ENCODE measurements at regions not wholly inside any gene's neighbourhood (a gene's known extent, or its start where the extent isn't known, plus 50 kb on each side); places are given as distances from the start of the nearest gene placed in this dataset.
"Not testable (repeated sequence)": the region's sequence is repeated elsewhere in the genome, so short reads cannot be mapped to it uniquely, and the experiment has no call there.

DNA sequence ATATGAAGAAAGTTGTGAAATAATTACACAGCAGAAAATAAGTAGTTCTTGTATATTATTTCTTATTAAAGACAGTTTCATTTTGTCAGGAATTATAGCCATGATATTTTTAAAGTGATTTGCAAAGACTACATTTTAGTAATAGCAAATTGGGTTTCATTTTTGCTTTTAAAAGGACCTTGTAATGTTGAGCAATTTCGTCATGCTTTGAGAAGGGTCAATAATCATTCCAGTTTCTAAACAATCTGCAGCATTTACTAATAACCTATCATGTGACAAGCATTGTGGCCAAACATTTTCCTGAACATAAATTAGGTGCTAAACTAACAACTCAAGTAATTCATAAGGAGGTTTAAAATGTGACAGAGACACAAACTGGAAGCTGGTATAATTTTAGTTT is 214.4 kb upstream of the CBLB start:
- DNase-seq = no peak

GRCh38 chr3:106083854-106084253 is 215.0 kb upstream of the CBLB start:
- no peak for DNase-seq

DNA sequence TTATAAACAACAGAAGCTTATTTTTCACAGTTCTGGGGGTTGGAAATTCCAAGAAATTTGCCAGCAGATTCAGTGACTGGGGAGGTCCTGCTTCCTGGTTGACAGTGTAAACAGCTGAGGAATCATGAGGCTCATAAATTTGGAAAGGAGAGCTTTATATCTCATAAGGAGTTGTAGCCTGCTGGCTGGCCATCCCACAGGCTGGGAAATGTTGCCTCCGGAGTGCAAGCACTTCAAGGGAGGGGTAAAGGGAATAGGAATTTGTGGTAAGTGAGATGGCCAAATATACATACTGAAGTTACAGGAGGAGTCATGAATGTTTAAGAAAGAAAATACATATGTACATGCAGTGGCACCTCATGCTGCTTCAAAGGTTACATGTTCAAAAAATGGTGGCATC is 217.2 kb upstream of the CBLB start:
- DNase-seq = no peak

DNA sequence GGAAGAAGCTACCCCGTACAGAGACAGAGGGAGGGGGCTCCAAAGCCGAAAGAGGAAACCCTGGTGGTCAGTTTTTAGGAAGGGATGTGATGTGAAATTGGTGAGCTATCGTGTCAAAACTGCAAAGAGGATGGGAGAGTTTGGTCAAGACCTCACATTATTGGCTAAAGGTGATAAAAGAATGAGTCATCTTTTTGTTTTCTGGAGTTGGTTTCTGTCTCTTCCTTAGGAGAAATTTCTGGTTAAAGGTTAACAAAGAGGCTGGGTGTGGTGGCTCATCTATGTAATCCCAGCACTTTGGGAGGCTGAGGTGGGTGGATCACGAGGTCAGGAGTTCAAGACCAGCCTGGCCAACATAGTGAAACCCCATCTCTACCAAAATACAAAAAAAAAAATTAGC is 217.8 kb upstream of the CBLB start:
- DNase-seq = no peak

DNA sequence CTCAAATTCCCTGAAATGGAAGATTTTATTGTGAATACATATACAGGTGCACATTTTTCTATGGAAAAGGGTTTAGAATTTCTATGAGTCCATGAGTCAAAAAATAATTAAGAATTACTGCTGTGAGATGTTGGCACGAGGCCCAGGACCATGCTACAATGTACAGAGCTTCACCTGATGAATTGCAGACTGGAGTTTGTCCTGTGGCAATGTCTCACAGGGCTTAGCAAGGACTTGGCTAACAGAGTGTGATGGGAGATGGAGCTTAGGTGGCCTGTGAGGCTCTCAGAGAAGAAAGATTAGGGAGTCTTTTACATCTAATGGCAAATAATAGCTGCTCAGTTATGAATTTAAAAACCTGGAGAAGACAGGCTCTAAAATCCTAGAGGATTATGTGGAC is 219.5 kb upstream of the CBLB start:
- no peak for DNase-seq

- DNase-seq = no peak
Observed at GRCh38 chr3:106088899-106089298, 220.1 kb upstream of the CBLB start.

DNA sequence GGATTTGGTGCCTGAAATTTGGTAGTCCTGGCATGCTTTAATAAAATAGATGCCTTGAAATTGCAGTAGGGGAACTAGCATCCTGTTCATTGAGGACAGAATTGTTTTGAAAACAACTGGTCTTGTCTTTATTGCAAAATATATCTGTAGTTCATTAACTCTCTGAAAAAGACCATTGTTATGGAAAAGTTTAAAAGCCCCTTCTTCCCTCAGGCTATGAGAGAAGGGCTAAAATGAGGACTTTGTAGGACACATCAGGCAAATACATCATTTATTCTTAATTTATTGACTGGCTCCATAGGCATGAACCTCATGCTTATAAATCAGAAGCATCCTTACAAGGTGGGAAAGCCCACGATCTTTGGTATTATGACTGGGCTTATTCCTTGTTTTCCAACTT is 221.0 kb upstream of the CBLB start:
- DNase-seq = no peak

DNA sequence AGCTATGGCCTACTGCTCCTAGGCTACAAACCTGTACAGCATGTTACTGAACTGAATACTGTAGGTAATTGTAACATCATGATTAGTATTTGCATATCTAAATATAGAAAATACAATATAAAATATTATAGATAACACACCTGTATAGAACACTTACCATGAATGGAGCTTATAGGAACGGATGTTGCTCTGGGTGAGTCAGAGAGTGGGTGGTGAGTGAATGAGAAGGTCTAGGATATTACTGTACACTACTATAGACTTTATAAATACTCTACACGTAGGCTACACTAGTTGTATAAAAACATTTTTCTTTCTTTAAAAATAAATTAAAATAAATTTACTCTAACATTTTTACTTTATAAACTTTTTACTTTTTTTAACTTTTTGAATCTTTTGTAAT is 224.0 kb upstream of the CBLB start:
- DNase-seq = no peak

GRCh38 chr3:106093616-106094015 is 224.8 kb upstream of the CBLB start:
- no peak for DNase-seq

DNA sequence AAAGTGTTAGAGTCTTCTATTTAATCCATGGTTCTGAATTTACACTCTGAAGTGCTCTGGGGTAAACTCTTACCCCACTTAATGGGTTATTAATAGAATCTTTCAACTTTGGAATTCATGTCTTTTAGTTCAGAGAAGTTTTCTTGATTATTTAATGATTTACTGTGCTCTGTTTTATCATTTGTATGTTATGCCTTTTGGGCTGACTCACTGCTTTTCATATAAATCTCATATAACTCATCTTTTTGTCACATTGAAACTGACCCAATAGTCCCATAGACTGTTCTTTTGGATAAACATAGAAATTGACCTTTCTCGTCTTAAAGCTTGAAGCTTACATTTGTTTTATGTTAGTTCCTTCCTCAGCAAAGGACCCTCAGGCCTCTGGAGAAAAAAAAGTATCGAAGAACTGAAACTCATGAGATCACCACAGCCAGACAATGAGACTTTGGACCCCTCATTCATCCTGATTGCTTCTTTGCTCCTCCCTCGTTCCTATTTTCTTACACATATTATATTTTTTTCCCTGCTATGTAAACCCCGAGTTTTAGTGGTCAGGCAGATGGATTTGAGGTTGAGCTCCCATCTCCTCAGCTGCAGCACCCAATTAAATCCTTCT is 229.1 kb upstream of the CBLB start:
- DNase-seq = no peak

- DNase-seq = no peak
Observed at GRCh38 chr3:106103383-106103782, 234.6 kb upstream of the CBLB start.

GRCh38 chr3:106104078-106104477 is 235.3 kb upstream of the CBLB start:
- DNase-seq = no peak

DNA sequence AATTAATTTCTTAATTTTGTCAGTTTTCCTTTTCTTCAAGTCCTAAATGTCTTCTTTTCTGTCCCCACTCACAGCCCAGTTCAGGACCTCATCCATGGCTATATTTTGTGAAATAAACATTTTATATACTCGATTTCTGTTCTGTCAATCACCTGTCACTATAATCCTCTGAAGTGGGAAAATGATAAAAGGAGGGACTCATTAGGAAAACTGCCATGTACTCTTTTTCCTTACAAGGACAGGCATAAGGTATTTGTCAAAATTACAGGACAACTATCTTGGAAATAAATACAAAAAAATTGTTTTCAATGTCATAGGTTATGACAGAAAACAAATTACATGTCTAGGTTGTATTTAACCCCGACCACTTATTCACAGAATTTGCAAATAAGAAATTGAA is 240.1 kb upstream of the CBLB start:
- no peak for DNase-seq

- DNase-seq = not testable (repeated sequence)
Observed at GRCh38 chr3:106112561-106112960, 243.7 kb upstream of the CBLB start.

DNA sequence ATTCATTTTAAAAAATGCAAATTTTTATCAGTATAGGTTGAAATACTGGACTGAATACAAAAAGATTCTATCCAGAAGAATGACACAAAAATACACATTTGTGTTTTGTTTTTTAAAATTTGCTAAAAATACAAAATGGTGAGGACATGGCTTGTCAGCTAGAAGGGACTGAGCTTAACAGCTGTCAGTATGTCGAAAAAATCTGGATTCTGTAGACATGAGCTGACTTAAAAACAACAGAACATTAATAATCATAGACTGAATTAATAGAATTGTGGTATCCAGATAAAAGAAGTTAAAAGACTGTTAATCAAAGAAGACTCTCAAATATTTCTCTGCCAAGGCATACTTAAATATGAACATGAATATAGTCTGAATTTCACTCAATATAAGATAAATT is 244.9 kb upstream of the CBLB start:
- DNase-seq = no peak

DNA sequence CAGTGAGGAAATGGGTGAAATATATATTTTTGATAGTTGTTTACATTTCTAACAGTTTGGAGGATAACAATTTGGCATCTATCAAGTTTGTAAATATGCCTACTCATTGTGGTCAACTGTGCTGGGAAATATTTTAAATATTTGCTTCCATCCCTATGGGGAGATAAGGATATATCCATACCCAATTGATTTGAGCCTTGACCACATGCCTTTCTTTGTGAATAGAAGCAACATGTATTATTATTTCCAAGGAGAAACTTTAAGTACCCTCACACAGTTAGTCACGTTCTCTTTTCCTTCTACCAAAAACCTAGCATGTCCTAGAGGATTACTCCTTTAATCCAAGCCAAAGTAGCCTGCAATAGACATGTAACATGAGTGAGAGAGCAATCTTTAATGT is 245.4 kb upstream of the CBLB start:
- no peak for DNase-seq

- no peak for DNase-seq
Observed at GRCh38 chr3:106114848-106115247, 246.0 kb upstream of the CBLB start.

DNA sequence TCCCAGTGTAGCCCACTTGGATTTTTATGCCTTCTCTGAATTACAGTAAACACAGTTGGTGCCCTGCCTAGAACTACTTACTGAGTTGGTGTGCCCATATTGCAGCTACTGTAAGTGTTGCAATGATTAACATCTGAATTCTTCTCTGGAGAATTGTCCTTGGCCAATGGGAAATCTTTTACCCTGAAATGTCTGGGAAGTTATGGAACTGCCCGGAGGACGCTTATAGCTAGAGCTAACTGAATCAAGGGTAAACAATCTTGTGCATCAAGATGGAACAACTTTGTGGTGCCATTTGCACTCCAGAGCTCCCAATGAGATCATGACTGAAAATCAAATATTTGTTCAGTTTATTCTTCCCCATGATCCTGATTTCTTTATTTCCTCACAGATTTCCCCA is 246.7 kb upstream of the CBLB start:
- DNase-seq = no peak

GRCh38 chr3:106116733-106117489 is 248.1 kb upstream of the CBLB start:
- no peak for DNase-seq

DNA sequence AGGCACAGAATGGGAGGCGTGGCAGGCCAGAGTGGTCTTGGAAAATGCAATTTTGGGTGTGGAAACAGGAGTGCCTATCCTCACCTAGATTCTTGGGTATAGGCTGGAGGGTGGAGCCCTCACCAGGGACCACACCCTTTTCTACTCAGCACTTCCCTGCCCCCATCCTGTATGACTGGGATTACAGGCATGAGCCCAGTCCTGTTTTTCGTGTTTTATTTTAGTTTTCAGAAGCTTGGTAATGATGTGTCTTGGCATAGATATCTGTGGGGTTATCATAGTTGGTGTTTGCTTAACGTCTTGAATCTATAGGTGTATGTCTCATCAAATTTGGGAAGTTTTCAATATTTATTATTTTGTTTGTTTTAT is 248.7 kb upstream of the CBLB start:
- no peak for DNase-seq

GRCh38 chr3:106119614-106120082 is 250.8 kb upstream of the CBLB start:
- no peak for DNase-seq

- no peak for DNase-seq
Observed at GRCh38 chr3:106120356-106120755, 251.5 kb upstream of the CBLB start.

GRCh38 chr3:106121491-106122289 is 252.9 kb upstream of the CBLB start:
- DNase-seq = no peak

DNA sequence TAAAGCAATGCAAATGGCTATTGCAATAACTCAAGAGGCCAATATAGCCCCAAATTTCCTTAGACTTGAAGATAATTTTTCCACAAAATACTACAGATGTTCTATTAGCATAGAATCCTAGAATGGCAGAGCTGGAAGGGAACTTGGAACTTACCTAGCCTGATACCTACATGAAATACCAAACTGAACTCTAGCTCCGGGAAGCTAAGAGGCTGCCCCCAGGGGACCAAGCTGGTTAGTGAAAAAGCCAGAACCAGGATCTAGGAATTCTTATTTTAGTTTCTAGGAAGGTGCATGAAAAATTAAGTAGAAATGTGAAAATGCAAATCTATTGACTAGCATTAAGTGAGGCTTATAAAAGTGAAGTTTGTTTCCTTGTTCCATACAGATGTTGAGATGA is 256.0 kb upstream of the CBLB start:
- no peak for DNase-seq
